Globus pallidus (tissue), 1 donor: ENCODE measurements at regions not wholly inside any gene's neighbourhood (a gene's known extent, or its start where the extent isn't known, plus 50 kb on each side); places are given as distances from the start of the nearest gene placed in this dataset.
A peak's percentile ranks its signal among the peaks of the same experiment; 100 is the strongest.
"Not testable (repeated sequence)": the region's sequence is repeated elsewhere in the genome, so short reads cannot be mapped to it uniquely, and the experiment has no call there.

ENCODE experiments used
- DNase-seq: peaks from one replicate; pipeline ENCODE4 v3.0.0-alpha.2; 2015; ENCODE audit warnings: low spot score

DNA sequence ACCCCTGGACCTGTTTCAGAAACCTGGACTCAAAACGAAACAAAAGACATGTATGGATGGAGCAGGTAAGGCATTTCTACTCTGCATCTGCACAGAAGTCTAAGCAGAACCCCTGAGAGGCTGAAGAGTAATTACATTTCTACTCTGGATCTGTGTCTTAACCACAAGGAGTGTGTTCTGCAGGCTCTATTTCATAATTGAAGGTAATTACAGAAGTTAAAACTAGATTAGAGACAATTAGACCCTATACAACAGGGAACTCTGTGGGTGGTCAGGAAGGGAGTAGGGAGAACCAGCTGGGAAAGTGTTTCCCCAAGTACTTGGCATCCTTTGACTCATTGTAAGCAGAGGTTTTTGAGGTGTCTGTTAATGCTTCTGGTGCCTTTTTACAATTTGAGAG is 69.8 kb downstream of the IGSF1 start:
- no peak for DNase-seq

- DNase-seq: no peak
These were observed 71.1 kb downstream of the IGSF1 start for GRCh38 chrX:131217989-131218388.

DNA sequence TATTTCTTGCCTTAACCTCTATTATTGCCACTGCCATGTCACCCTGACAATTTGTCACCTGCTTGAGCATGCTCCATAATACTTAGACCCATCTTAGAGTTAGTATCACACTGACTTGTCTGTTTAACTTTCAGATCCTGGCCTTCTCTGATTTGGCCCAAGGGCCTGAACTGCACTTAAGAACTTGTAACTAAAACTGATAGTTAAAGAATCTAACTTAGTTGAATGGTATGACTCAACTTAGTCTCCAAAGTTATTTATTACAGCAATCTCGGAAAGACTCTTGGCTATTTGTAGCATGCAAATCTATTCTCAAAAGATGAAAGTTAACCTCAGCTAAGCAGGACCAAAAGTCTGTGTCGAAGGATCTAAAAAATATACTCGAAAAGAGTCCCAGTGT is 72.3 kb downstream of the IGSF1 start:
- DNase-seq: no peak

DNA sequence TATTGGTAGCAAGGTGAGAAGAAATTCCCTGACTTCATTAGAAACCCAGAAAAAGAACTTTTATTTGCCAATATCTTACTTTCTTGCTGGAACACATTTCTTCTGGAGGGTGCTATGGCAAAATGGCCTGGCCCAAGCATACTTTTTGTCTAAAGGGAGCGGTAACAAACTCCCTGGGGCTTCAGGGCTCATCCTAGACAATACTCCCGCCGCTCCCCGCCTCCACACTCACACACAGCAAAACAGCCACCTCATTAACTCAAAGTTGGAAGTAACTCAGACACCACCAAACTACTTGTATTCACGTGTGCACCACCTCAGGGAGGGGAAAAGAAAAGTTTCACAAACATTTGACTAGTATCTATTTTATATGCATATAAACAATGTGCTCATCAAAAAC is 75.7 kb downstream of the IGSF1 start:
- no peak for DNase-seq

- DNase-seq: no peak
These were observed 86.3 kb downstream of the IGSF1 start for GRCh38 chrX:131202766-131203165.

- no peak for DNase-seq
These were observed 87.1 kb downstream of the IGSF1 start for GRCh38 chrX:131201986-131202385.

- DNase-seq: peak; percentile 1
These were observed 90.0 kb downstream of the IGSF1 start for GRCh38 chrX:131199091-131199490.

GRCh38 chrX:131187206-131187605 is 101.9 kb downstream of the IGSF1 start:
- no peak for DNase-seq

DNA sequence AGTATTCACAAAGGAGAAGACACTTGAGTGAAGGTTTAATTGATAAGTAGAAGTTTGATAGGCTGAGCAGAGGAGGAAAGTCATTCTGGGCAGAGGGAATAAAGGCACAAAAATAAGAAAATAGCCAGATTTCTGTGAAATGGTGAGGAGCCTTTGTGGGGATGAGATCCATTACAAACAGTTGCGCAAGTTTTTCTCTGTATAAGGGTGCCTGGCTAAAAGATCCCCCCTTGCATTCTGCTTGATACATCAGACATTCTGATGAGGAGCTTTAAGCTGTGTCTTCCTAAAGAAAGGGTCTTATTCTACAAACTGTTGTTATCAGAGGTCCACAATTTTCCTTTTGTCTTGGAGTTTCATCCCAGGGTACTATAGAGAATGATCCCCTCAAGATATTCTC is 112.0 kb downstream of the ARHGAP36 start:
- no peak for DNase-seq

DNA sequence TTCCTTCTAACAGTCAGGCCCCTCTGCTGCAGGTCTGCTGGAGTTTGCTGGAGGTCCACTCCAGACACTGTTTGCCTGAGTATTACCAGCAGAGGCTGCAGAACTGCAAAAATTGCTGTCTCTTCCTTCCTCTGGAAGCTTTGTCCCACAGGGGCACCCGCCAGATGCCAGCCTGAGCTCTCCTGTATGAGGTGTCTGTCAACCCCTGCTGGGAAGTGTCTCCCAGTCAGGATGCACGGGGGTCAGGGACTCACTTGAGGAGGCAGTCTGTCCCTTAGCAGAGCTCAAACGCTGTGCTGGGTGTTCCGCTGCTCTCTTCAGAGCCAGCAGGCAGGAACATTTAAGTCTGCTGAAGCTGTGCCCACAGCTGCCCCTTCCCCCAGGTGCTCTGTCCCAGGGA is 105.5 kb downstream of the ARHGAP36 start:
- not testable (repeated sequence) for DNase-seq

- not testable (repeated sequence) for DNase-seq
These were observed 99.5 kb downstream of the ARHGAP36 start for GRCh38 chrX:131157656-131158055.

DNA sequence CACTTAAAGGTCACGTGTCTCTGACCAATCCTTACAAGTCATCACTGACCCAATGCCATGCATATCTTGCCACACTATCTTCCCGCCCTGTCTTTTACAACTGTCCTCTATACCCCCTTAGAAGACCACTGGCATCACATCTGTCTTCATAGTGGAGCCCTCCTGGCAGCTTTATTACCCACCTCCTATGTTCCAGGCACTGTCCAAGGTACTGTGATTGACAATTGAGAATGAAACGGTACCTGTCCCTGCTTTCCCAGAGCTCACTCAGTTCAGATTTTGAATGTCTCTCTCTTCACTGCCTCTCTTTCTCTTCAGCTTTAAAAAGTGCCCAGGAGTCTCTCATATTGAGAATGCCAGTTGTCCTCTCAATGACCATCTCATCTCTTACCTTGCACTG is 88.6 kb downstream of the ARHGAP36 start:
- DNase-seq: no peak
